Progenitor cell of endocrine pancreas (in vitro differentiated cells): ENCODE measurements at regions not wholly inside any gene's neighbourhood (a gene's known extent, or its start where the extent isn't known, plus 50 kb on each side); places are given as distances from the start of the nearest gene placed in this dataset.
A peak's percentile ranks its signal among the peaks of the same experiment; 100 is the strongest.

Experiments used
- DNase-seq: peaks from one replicate; pipeline ENCODE4 v3.0.0; 2021; ENCODE audit warnings: low spot score; ENCODE audit not compliant: unreplicated experiment
- H3K27ac Mint-ChIP-seq: 2 replicates; pipeline ENCODE4 v1.8.0; 2021; ENCODE audit warnings: mild to moderate bottlenecking, moderate library complexity, mixed read lengths
- H3K27me3 Mint-ChIP-seq: 2 replicates; pipeline ENCODE4 v1.8.0; 2021; ENCODE audit warnings: mixed read lengths
- H3K36me3 Mint-ChIP-seq: 2 replicates; pipeline ENCODE4 v1.8.0; 2022; ENCODE audit warnings: mixed read lengths; ENCODE audit not compliant: insufficient read depth
- H3K4me1 Mint-ChIP-seq: 2 replicates; pipeline ENCODE4 v1.8.0; 2021; ENCODE audit warnings: low read depth, mixed read lengths
- H3K4me3 Mint-ChIP-seq: 2 replicates; pipeline ENCODE4 v1.8.0; 2021; ENCODE audit warnings: low read depth, mild to moderate bottlenecking, moderate library complexity, mixed read lengths
- H3K9me3 Mint-ChIP-seq: 2 replicates; pipeline ENCODE4 v1.8.0; 2021; ENCODE audit warnings: low read depth, mixed read lengths
- CTCF ChIP-seq: fragments of 200-600 bp; sonication (generic); IDR thresholded peaks from one replicate; pipeline ENCODE4 v1.5.0; 2021; ENCODE audit warnings: antibody characterized with exemption, mild to moderate bottlenecking; ENCODE audit not compliant: unreplicated experiment

DNA sequence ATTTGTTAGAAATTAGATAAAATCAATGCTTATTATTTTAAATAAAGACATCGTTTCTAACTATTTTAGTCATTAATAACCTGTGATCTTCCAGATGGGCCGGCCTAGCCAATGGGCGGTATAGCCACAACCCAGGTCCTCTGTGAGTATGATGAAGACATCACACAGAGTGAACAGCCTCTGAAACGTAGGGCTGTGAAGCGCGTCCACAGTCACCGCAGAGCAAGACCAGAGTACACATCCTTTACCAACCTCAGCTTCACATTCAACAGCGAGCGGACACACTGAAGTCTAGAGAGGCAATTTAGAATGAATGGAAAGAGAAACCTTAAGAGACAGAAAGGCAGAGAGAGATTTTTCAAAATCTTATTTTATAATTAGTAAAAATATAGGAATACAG, 125.0 kb upstream of the RPS6KA2 start:
- Mint-ChIP-seq H3K27me3 (peaks cover 39% of the 10 kb centered on the region), H3K36me3 (no peaks in the 10 kb centered on the region)
- TF ChIP-seq CTCF = no peak

DNA sequence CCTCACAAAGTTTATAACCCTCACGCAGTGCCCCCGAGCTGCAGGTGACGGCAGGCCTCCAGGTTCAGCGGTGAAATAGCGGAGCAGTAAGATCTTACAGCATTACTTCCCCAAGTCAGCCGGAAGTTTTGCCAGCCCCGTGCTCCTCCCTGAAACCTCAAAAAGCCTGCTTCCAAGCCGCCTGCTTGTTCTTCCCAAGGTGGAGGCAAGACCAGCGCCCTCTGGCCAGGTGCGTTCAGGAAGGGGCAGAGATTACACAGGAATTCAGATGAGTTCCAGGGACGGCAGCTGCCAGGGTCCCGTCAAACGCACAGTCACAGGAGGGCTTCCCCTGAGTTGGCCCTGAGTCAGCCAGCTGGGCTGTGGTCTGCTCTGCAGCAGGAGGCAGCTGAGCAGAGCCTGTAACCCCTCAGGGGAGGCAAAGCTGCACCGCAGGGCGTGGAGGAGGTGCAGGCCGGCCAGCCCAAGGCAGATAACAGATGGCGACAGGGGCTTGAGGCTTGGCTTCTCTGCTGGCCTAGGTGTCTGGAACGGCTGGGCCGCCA, 124.1 kb upstream of the RPS6KA2 start:
- H3K27me3 Mint-ChIP-seq = peaks cover 47% of the 10 kb centered on the region
- DNase-seq = no peak
- H3K4me1 Mint-ChIP-seq = peaks cover 7% of the 10 kb centered on the region
- no peak overlapping the region for H3K4me3 Mint-ChIP-seq
- no peaks in the 10 kb centered on the region for H3K9me3 Mint-ChIP-seq
- peak overlapping the region; percentile 29 for H3K27ac Mint-ChIP-seq
- TF ChIP-seq CTCF = no peak
- H3K36me3 Mint-ChIP-seq = no peaks in the 10 kb centered on the region

More for the DNA sequence above, 125.0 kb upstream of the RPS6KA2 start:
- H3K9me3 Mint-ChIP-seq = no peaks in the 10 kb centered on the region
- no peak overlapping the region for H3K27ac Mint-ChIP-seq
- DNase-seq = no peak
- peaks cover 7% of the 10 kb centered on the region for H3K4me1 Mint-ChIP-seq
- no peak overlapping the region for H3K4me3 Mint-ChIP-seq

GRCh38 chr6:166750108-166750793, 123.2 kb upstream of the RPS6KA2 start:
- peak overlapping the region; percentile 60 for H3K27ac Mint-ChIP-seq
- no peak for DNase-seq
- no peak overlapping the region for H3K4me3 Mint-ChIP-seq
- H3K36me3 Mint-ChIP-seq = no peaks in the 10 kb centered on the region
- no peak for TF ChIP-seq CTCF
- H3K9me3 Mint-ChIP-seq = no peaks in the 10 kb centered on the region
- peaks cover 7% of the 10 kb centered on the region for H3K4me1 Mint-ChIP-seq
- H3K27me3 Mint-ChIP-seq = peaks cover 50% of the 10 kb centered on the region

GRCh38 chr6:166749666-166750065, 122.6 kb upstream of the RPS6KA2 start:
- Mint-ChIP-seq H3K4me1 (peaks cover 7% of the 10 kb centered on the region), H3K27me3 (peaks cover 50% of the 10 kb centered on the region), H3K27ac (no peak overlapping the region), H3K36me3 (no peaks in the 10 kb centered on the region), H3K9me3 (no peaks in the 10 kb centered on the region), H3K4me3 (no peak overlapping the region)
- no peak for DNase-seq
- TF ChIP-seq CTCF = no peak

GRCh38 chr6:166747644-166748595, 120.9 kb upstream of the RPS6KA2 start:
- no peak for TF ChIP-seq CTCF
- Mint-ChIP-seq H3K27me3 (peaks cover 52% of the 10 kb centered on the region), H3K4me1 (peaks cover 9% of the 10 kb centered on the region), H3K9me3 (no peaks in the 10 kb centered on the region), H3K36me3 (no peaks in the 10 kb centered on the region), H3K4me3 (no peak overlapping the region), H3K27ac (no peak overlapping the region)
- no peak for DNase-seq
